ENCODE measurements at regions not wholly inside any gene's neighbourhood (a gene's known extent, or its start where the extent isn't known, plus 50 kb on each side); places are given as distances from the start of the nearest gene placed in this dataset.
"Not testable (repeated sequence)": the region's sequence is repeated elsewhere in the genome, so short reads cannot be mapped to it uniquely, and the experiment has no call there.

- Histone ChIP-seq H4K20me1 (ENCODE audit: insufficient read depth, low read length) (no peaks in the 10 kb centered on the region), H3K27ac (ENCODE audit: low read depth, low read length, poor library complexity, severe bottlenecking) (no peak overlapping the region), H3K79me2 (ENCODE audit: insufficient read depth, low read length) (no peaks in the 10 kb centered on the region), H3K4me2 (ENCODE audit: low read length) (no peak overlapping the region), H3K36me3 (ENCODE audit: insufficient read depth, low read length) (no peaks in the 10 kb centered on the region), H3K4me1 (ENCODE audit: insufficient read depth, low read length, severe bottlenecking) (no peaks in the 10 kb centered on the region), H3K9me3 (ENCODE audit: low read length) (no peaks in the 10 kb centered on the region), H3F3A (ENCODE audit: insufficient read depth, low read length) (no peaks in the 10 kb centered on the region), H3K9ac (ENCODE audit: low read length) (no peak overlapping the region), H3K9me2 (ENCODE audit: low read depth, low read length) (no peaks in the 10 kb centered on the region), H2AFZ (ENCODE audit: low read length) (no peak overlapping the region), H3K4me3 (ENCODE audit: low read depth, low read length, poor library complexity, severe bottlenecking) (no peak overlapping the region), H3K27me3 (ENCODE audit: insufficient read depth, low read length) (no peaks in the 10 kb centered on the region)
- TF ChIP-seq EZH2 (IDR thresholded peaks at IDR 0.05; ENCODE audit: borderline replicate concordance, low read length): no peak
- no peak for TF ChIP-seq CTCF (IDR thresholded peaks at IDR 0.05; ENCODE audit: low read length)
Measured at GRCh38 chr1:83043244-83043643, 955.7 kb downstream of the TTLL7 start.

GRCh38 chr1:83039091-83039490 lies 959.8 kb downstream of the TTLL7 start:
- not testable (repeated sequence) for H3K4me3 ChIP-seq (ENCODE audit: low read depth, low read length, poor library complexity, severe bottlenecking); H3K9me3 ChIP-seq (ENCODE audit: low read length); H3K4me2 ChIP-seq (ENCODE audit: low read length); H2AFZ ChIP-seq (ENCODE audit: low read length); H3K36me3 ChIP-seq (ENCODE audit: insufficient read depth, low read length); H4K20me1 ChIP-seq (ENCODE audit: insufficient read depth, low read length); H3K9ac ChIP-seq (ENCODE audit: low read length); H3K27ac ChIP-seq (ENCODE audit: low read depth, low read length, poor library complexity, severe bottlenecking); H3K9me2 ChIP-seq (ENCODE audit: low read depth, low read length); H3K4me1 ChIP-seq (ENCODE audit: insufficient read depth, low read length, severe bottlenecking); H3K79me2 ChIP-seq (ENCODE audit: insufficient read depth, low read length); H3K27me3 ChIP-seq (ENCODE audit: insufficient read depth, low read length); H3F3A ChIP-seq (ENCODE audit: insufficient read depth, low read length)

- H3K79me2 ChIP-seq (ENCODE audit: insufficient read depth, low read length): no peaks in the 10 kb centered on the region
- no peaks in the 10 kb centered on the region for H3K36me3 ChIP-seq (ENCODE audit: insufficient read depth, low read length)
- no peaks in the 10 kb centered on the region for H3K9me2 ChIP-seq (ENCODE audit: low read depth, low read length)
- no peak overlapping the region for H3K9ac ChIP-seq (ENCODE audit: low read length)
- H3F3A ChIP-seq (ENCODE audit: insufficient read depth, low read length): no peaks in the 10 kb centered on the region
- H3K4me1 ChIP-seq (ENCODE audit: insufficient read depth, low read length, severe bottlenecking): no peaks in the 10 kb centered on the region
- TF ChIP-seq EZH2 (IDR thresholded peaks at IDR 0.05; ENCODE audit: borderline replicate concordance, low read length): no peak
- TF ChIP-seq CTCF (IDR thresholded peaks at IDR 0.05; ENCODE audit: low read length): no peak
- H2AFZ ChIP-seq (ENCODE audit: low read length): no peak overlapping the region
- H3K27ac ChIP-seq (ENCODE audit: low read depth, low read length, poor library complexity, severe bottlenecking): no peak overlapping the region
- H3K27me3 ChIP-seq (ENCODE audit: insufficient read depth, low read length): no peaks in the 10 kb centered on the region
- no peaks in the 10 kb centered on the region for H4K20me1 ChIP-seq (ENCODE audit: insufficient read depth, low read length)
- no peaks in the 10 kb centered on the region for H3K9me3 ChIP-seq (ENCODE audit: low read length)
- H3K4me2 ChIP-seq (ENCODE audit: low read length): no peak overlapping the region
- no peak overlapping the region for H3K4me3 ChIP-seq (ENCODE audit: low read depth, low read length, poor library complexity, severe bottlenecking)
Measured at GRCh38 chr1:83034851-83035250, 964.1 kb downstream of the TTLL7 start.

GRCh38 chr1:83033682-83034081 lies 965.2 kb downstream of the TTLL7 start:
- Histone ChIP-seq H3K4me1 (ENCODE audit: insufficient read depth, low read length, severe bottlenecking) (no peaks in the 10 kb centered on the region), H3K4me2 (ENCODE audit: low read length) (no peak overlapping the region), H3K9me2 (ENCODE audit: low read depth, low read length) (no peaks in the 10 kb centered on the region)

More at GRCh38 chr1:83033682-83034081, 965.2 kb downstream of the TTLL7 start:
- no peaks in the 10 kb centered on the region for H3F3A ChIP-seq (ENCODE audit: insufficient read depth, low read length)
- H3K9ac ChIP-seq (ENCODE audit: low read length): no peak overlapping the region
- no peak overlapping the region for H2AFZ ChIP-seq (ENCODE audit: low read length)
- H3K4me3 ChIP-seq (ENCODE audit: low read depth, low read length, poor library complexity, severe bottlenecking): no peak overlapping the region
- no peaks in the 10 kb centered on the region for H4K20me1 ChIP-seq (ENCODE audit: insufficient read depth, low read length)
- H3K9me3 ChIP-seq (ENCODE audit: low read length): no peaks in the 10 kb centered on the region
- H3K79me2 ChIP-seq (ENCODE audit: insufficient read depth, low read length): no peaks in the 10 kb centered on the region
- no peak for TF ChIP-seq CTCF (IDR thresholded peaks at IDR 0.05; ENCODE audit: low read length)
- no peak for TF ChIP-seq EZH2 (IDR thresholded peaks at IDR 0.05; ENCODE audit: borderline replicate concordance, low read length)
- H3K27me3 ChIP-seq (ENCODE audit: insufficient read depth, low read length): no peaks in the 10 kb centered on the region
- H3K27ac ChIP-seq (ENCODE audit: low read depth, low read length, poor library complexity, severe bottlenecking): no peak overlapping the region
- H3K36me3 ChIP-seq (ENCODE audit: insufficient read depth, low read length): no peaks in the 10 kb centered on the region
